HCT116 (cell line): ENCODE measurements at regions not wholly inside any gene's neighbourhood (a gene's known extent, or its start where the extent isn't known, plus 50 kb on each side); places are given as distances from the start of the nearest gene placed in this dataset.

ENCODE experiments used
- ATAC-seq: fragments of 200-7000 bp; cut with Tn5 transposase; 2 replicates; pipeline ENCODE4 v1.9.1; 2020; ENCODE audit warnings: mild to moderate bottlenecking, moderate library complexity
- BruUV-seq: library from RNA; stranded (reverse); fragments of 400-500 nt; replicated peaks from 2 replicates; lab custom pipeline; 2021; lab: Mats Ljungman, UMichigan
- CTCF ChIA-PET: fragments of 300-600 bp; sonication (Branson Sonifier 250); formaldehyde crosslinking; loops from one replicate; lab custom pipeline; 2021; ENCODE audit warnings: antibody characterized with exemption; lab: Charles Lee
- POLR2A ChIA-PET: fragments of 300-600, 350-600 bp; sonication (Branson Sonifier 250); formaldehyde crosslinking; loops from one replicate; lab custom pipeline; 2021; ENCODE audit warnings: antibody characterized with exemption; lab: Charles Lee
- RAD21 ChIA-PET, 2 experiments: fragments of 300-600 bp; sonication (Branson Sonifier 250); formaldehyde crosslinking; loops; one replicate each; lab custom pipeline; 2023; ENCODE audit warnings: low total read pairs in 2 of 2; ENCODE audit not compliant: uncharacterized antibody in 2 of 2, unreplicated experiment in 2 of 2, low non-redundant PET in 1 of 2; lab: Charles Lee
- DNase-seq: peaks from one replicate; pipeline ENCODE4 v3.0.0-alpha.2; 2010; ENCODE audit warnings: low read depth, low spot score
- H2AFZ ChIP-seq: fragments of 200-600 bp; shearing (Covaris generic), sonication (generic); 2 replicates; pipeline ENCODE4 v1.6.1; 2017; ENCODE audit warnings: low read depth, mixed run types, mixed read lengths, antibody characterized with exemption, low read length; ENCODE audit not compliant: poor library complexity, severe bottlenecking
- H3K27ac ChIP-seq: 2 replicates; pipeline ENCODE4 v1.5.1; 2012; ENCODE audit warnings: low read depth, low read length
- H3K27me3 ChIP-seq: fragments of 200-600 bp; sonication (generic); 2 replicates; pipeline ENCODE4 v1.6.1; 2016; ENCODE audit warnings: mixed run types, low read length, mixed read lengths; ENCODE audit not compliant: insufficient read depth
- H3K36me3 ChIP-seq, 2 experiments: fragments of 200-500 bp in 1 of 2; fragments of 200-600 bp in 1 of 2; sonication (Bioruptor generic) in 1 of 2; sonication (generic) in 1 of 2; 2 replicates each; pipeline versions ENCODE4 v1.5.1 to v1.6.1; 2014 to 2016; ENCODE audit warnings: low read length in 2 of 2, inconsistent platforms in 1 of 2, mixed read lengths in 1 of 2, mixed run types in 1 of 2; ENCODE audit not compliant: insufficient read depth in 2 of 2, control insufficient read depth in 1 of 2
- H3K4me1 ChIP-seq, 2 experiments: fragments of 200-600 bp in 1 of 2; sonication (generic) in 1 of 2; 2 replicates each; pipeline versions ENCODE4 v1.5.1 to v1.6.1; 2012 to 2017; ENCODE audit warnings: low read length in 2 of 2, inconsistent platforms in 1 of 2, mild to moderate bottlenecking in 1 of 2, mixed read lengths in 1 of 2, mixed run types in 1 of 2, moderate library complexity in 1 of 2; ENCODE audit not compliant: insufficient read depth in 2 of 2, control insufficient read depth in 1 of 2
- H3K4me2 ChIP-seq: fragments of 200-600 bp; sonication (generic); 2 replicates; pipeline ENCODE4 v1.6.1; 2017; ENCODE audit warnings: mixed run types, low read length, mixed read lengths
- H3K4me3 ChIP-seq, 2 experiments: fragments of 200-600 bp in 1 of 2; sonication (generic) in 1 of 2; replicated peaks in 1 of 2; 2 replicates each; pipeline ENCODE4 v1.5.1; 2011 to 2016; ENCODE audit warnings: low read length in 2 of 2, control low read depth in 1 of 2, low read depth in 1 of 2, mild to moderate bottlenecking in 1 of 2, mixed read lengths in 1 of 2, mixed run types in 1 of 2
- H3K79me2 ChIP-seq: fragments of 200-600 bp; sonication (generic); 2 replicates; pipeline ENCODE4 v1.6.1; 2017; ENCODE audit warnings: mild to moderate bottlenecking, mixed run types, low read length, moderate library complexity, mixed read lengths; ENCODE audit not compliant: insufficient read depth
- H3K9ac ChIP-seq: fragments of 200-600 bp; sonication (generic); 2 replicates; pipeline ENCODE4 v1.6.1; 2016; ENCODE audit warnings: low read length, mixed read lengths
- H3K9me2 ChIP-seq: fragments of 200-600 bp; sonication (generic), shearing (Covaris generic); 2 replicates; pipeline ENCODE4 v1.6.1; 2017; ENCODE audit warnings: mixed run types, mild to moderate bottlenecking, moderate library complexity; ENCODE audit not compliant: insufficient read depth
- H3K9me3 ChIP-seq, 2 experiments: fragments of 200-500 bp in 1 of 2; fragments of 200-600 bp in 1 of 2; sonication (Bioruptor generic) in 1 of 2; sonication (generic) in 1 of 2; 2 replicates each; pipeline ENCODE4 v1.6.1; 2014 to 2017; ENCODE audit warnings: low read length in 2 of 2, mixed read lengths in 2 of 2, inconsistent platforms in 1 of 2, low read depth in 1 of 2, mild to moderate bottlenecking in 1 of 2, mixed run types in 1 of 2, moderate library complexity in 1 of 2; ENCODE audit not compliant: control insufficient read depth in 1 of 2, insufficient read depth in 1 of 2
- H4K20me1 ChIP-seq: fragments of 200-600 bp; sonication (generic), shearing (Covaris generic); 2 replicates; pipeline ENCODE4 v1.6.1; 2017; ENCODE audit warnings: mixed run types, mild to moderate bottlenecking, moderate library complexity; ENCODE audit not compliant: insufficient read depth
- CEBPB ChIP-seq: IDR thresholded peaks from 2 replicates; pipeline ENCODE4 v1.6.1; 2012; ENCODE audit warnings: low read depth
- ELF1 ChIP-seq: IDR thresholded peaks from 2 replicates; pipeline ENCODE4 v1.6.1; 2012; ENCODE audit warnings: low read depth, borderline replicate concordance
- EZH2 ChIP-seq: fragments of 200-600 bp; sonication (generic); IDR thresholded peaks from 2 replicates; pipeline ENCODE4 v1.6.1; 2017; ENCODE audit warnings: antibody characterized with exemption, mixed run types
- FOSL1 ChIP-seq: IDR thresholded peaks from 2 replicates; pipeline ENCODE4 v1.6.1; 2012; ENCODE audit warnings: low read depth
- JUND ChIP-seq: IDR thresholded peaks from 2 replicates; pipeline ENCODE4 v1.6.1; 2012
- POLR2A ChIP-seq: IDR thresholded peaks from 2 replicates; pipeline ENCODE4 v1.7.0; 2011; ENCODE audit warnings: borderline replicate concordance; ENCODE audit not compliant: insufficient read depth, insufficient read length; ENCODE audit errors: extremely low read depth
- POLR2AphosphoS5 ChIP-seq: IDR thresholded peaks from 2 replicates; pipeline ENCODE4 v1.6.1; 2011; ENCODE audit warnings: mild to moderate bottlenecking, low read depth, low read length, moderate library complexity
- RAD21 ChIP-seq: IDR thresholded peaks from 2 replicates; pipeline ENCODE4 v1.6.1; 2012; ENCODE audit warnings: low read depth, mild to moderate bottlenecking
- SIN3A ChIP-seq: IDR thresholded peaks from 2 replicates; pipeline ENCODE4 v1.6.1; 2012; ENCODE audit warnings: low read depth
- SP1 ChIP-seq: IDR thresholded peaks from 2 replicates; pipeline ENCODE4 v1.6.1; 2012; ENCODE audit warnings: low read depth
- SRF ChIP-seq: IDR thresholded peaks from 2 replicates; pipeline ENCODE4 v1.6.1; 2012; ENCODE audit warnings: low read depth
- ZFX ChIP-seq: fragments of 450-650 bp; IDR thresholded peaks from 2 replicates; pipeline ENCODE4 v1.6.1; 2017
- intact Hi-C: fragments of 100-400 bp; cut with micrococcal nuclease; formaldehyde crosslinking; loops from 2 replicates; pipeline ENCODE4 v1.10.0; 2022
- TF ChIP-seq, protein P1 (sequence below): IDR thresholded peaks from 2 replicates; pipeline ENCODE4 v1.6.1; 2012; ENCODE audit warnings: low read depth
- TF ChIP-seq, protein P2 (sequence below): IDR thresholded peaks from 2 replicates; pipeline ENCODE4 v1.6.1; 2012
- TF ChIP-seq, protein P3 (sequence below): IDR thresholded peaks from 2 replicates; pipeline ENCODE4 v1.6.1; 2012

DNA sequence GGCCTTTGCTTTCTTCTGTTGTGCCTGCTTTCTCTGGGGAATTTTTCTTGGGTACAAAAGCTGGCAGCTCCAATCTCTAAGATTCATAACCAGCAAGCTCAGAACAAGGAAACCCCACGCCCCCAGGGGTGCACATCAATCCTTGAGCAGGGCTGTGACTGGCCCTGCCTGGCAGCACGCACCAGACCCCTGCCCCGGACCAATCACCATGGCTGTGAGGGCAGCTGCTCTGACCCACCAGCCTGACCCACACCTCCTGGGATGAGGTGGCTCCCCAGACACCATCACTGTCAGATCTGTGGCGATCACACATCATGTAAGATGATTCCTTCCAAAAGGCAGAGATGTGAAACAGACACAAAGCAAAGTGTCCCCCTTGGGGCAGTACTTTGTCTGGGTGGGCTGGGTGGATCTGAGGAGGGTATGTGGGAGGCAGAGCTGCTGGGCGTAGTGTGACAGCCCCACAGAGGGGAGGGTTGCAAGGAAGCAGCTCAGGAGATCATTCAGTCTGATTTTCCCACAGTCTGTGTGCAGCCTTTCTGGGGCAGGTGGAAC, 175.5 kb upstream of the SHH start:
- Histone ChIP-seq H3K9me3 (no peaks in the 10 kb centered on the region), H3K27me3 (no peaks in the 10 kb centered on the region), H3K4me2 (no peak overlapping the region), H3K79me2 (no peaks in the 10 kb centered on the region), H3K27ac (no peak overlapping the region), H3K9ac (no peak overlapping the region), H4K20me1 (no peaks in the 10 kb centered on the region), H3K4me1 (no peaks in the 10 kb centered on the region), H3K4me3 (no peak overlapping the region), H3K36me3 (no peaks in the 10 kb centered on the region), H2AFZ (no peak overlapping the region), H3K9me2 (no peaks in the 10 kb centered on the region)
- CTCF ChIA-PET = no interaction called here
- TF ChIP-seq FOSL1 (no peak), SIN3A (no peak), RAD21 (no peak), POLR2A (no peak), ZFX (no peak), CEBPB (no peak), SRF (no peak), EZH2 (no peak), ELF1 (no peak), POLR2AphosphoS5 (no peak), JUND (no peak), SP1 (no peak)
- TF ChIP-seq, protein P1, sequence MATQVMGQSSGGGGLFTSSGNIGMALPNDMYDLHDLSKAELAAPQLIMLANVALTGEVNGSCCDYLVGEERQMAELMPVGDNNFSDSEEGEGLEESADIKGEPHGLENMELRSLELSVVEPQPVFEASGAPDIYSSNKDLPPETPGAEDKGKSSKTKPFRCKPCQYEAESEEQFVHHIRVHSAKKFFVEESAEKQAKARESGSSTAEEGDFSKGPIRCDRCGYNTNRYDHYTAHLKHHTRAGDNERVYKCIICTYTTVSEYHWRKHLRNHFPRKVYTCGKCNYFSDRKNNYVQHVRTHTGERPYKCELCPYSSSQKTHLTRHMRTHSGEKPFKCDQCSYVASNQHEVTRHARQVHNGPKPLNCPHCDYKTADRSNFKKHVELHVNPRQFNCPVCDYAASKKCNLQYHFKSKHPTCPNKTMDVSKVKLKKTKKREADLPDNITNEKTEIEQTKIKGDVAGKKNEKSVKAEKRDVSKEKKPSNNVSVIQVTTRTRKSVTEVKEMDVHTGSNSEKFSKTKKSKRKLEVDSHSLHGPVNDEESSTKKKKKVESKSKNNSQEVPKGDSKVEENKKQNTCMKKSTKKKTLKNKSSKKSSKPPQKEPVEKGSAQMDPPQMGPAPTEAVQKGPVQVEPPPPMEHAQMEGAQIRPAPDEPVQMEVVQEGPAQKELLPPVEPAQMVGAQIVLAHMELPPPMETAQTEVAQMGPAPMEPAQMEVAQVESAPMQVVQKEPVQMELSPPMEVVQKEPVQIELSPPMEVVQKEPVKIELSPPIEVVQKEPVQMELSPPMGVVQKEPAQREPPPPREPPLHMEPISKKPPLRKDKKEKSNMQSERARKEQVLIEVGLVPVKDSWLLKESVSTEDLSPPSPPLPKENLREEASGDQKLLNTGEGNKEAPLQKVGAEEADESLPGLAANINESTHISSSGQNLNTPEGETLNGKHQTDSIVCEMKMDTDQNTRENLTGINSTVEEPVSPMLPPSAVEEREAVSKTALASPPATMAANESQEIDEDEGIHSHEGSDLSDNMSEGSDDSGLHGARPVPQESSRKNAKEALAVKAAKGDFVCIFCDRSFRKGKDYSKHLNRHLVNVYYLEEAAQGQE = no peak
- TF ChIP-seq, protein P2, sequence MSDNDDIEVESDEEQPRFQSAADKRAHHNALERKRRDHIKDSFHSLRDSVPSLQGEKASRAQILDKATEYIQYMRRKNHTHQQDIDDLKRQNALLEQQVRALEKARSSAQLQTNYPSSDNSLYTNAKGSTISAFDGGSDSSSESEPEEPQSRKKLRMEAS = no peak
- TF ChIP-seq, protein P3, sequence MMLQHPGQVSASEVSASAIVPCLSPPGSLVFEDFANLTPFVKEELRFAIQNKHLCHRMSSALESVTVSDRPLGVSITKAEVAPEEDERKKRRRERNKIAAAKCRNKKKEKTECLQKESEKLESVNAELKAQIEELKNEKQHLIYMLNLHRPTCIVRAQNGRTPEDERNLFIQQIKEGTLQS = no peak
- RAD21 ChIA-PET = no interaction called here
- DNase-seq = no peak
- no peak for ATAC-seq
- no TSS peak for BruUV-seq
- intact Hi-C loops = no loop called here
- POLR2A ChIA-PET = no interaction called here
